Mesendoderm (in vitro differentiated cells): ENCODE measurements at regions not wholly inside any gene's neighbourhood (a gene's known extent, or its start where the extent isn't known, plus 50 kb on each side); places are given as distances from the start of the nearest gene placed in this dataset.

ENCODE experiments used
- DNase-seq: peaks from one replicate; pipeline ENCODE4 v3.0.0; 2013
- H2AK5ac ChIP-seq: 2 replicates; pipeline ENCODE4 v1.6.1; 2013; ENCODE audit warnings: low read length, inconsistent platforms
- H2BK120ac ChIP-seq: 2 replicates; pipeline ENCODE4 v1.6.1; 2013; ENCODE audit warnings: low read depth, mild to moderate bottlenecking, low read length, moderate library complexity, mixed read lengths
- H2BK15ac ChIP-seq: replicated peaks from 2 replicates; pipeline ENCODE4 v1.6.1; 2013; ENCODE audit warnings: low read depth, mild to moderate bottlenecking, moderate library complexity
- H2BK5ac ChIP-seq: 2 replicates; pipeline ENCODE4 v1.6.1; 2013; ENCODE audit warnings: low read length, inconsistent platforms
- H3K18ac ChIP-seq: 2 replicates; pipeline ENCODE4 v1.6.1; 2013; ENCODE audit warnings: mild to moderate bottlenecking, low read length, mixed read lengths
- H3K23ac ChIP-seq: one replicate; pipeline ENCODE4 v1.6.1; 2013; ENCODE audit warnings: low read length
- H3K27ac ChIP-seq: 2 replicates; pipeline ENCODE4 v1.5.1; 2013; ENCODE audit warnings: low read depth, mild to moderate bottlenecking, inconsistent platforms, low read length, moderate library complexity
- H3K27me3 ChIP-seq: 2 replicates; pipeline ENCODE4 v1.6.1; 2013; ENCODE audit warnings: low read length, control low read depth, mild to moderate bottlenecking, inconsistent platforms; ENCODE audit not compliant: insufficient read depth, poor library complexity
- H3K36me3 ChIP-seq: 2 replicates; pipeline ENCODE4 v1.6.1; 2013; ENCODE audit warnings: low read length, inconsistent platforms; ENCODE audit not compliant: control insufficient read depth, insufficient read depth
- H3K4ac ChIP-seq: one replicate; pipeline ENCODE4 v1.6.1; 2013; ENCODE audit warnings: low read depth, mild to moderate bottlenecking, low read length, moderate library complexity
- H3K4me1 ChIP-seq: 2 replicates; pipeline ENCODE4 v1.6.1; 2013; ENCODE audit warnings: low read depth, low read length, inconsistent platforms; ENCODE audit not compliant: control insufficient read depth
- H3K4me2 ChIP-seq: 2 replicates; pipeline ENCODE4 v1.6.1; 2013; ENCODE audit warnings: low read length
- H3K4me3 ChIP-seq: 2 replicates; pipeline ENCODE4 v1.5.1; 2013; ENCODE audit warnings: mild to moderate bottlenecking, low read length
- H3K56ac ChIP-seq: one replicate; pipeline ENCODE4 v1.6.1; 2013; ENCODE audit warnings: low read length
- H3K79me1 ChIP-seq: 2 replicates; pipeline ENCODE4 v1.6.1; 2013; ENCODE audit warnings: low read length, inconsistent platforms
- H3K79me2 ChIP-seq: 2 replicates; pipeline ENCODE4 v1.6.1; 2013; ENCODE audit warnings: mild to moderate bottlenecking, low read length; ENCODE audit not compliant: control insufficient read depth, insufficient read depth
- H3K9ac ChIP-seq: 2 replicates; pipeline ENCODE4 v1.6.1; 2013; ENCODE audit warnings: low read length, inconsistent platforms
- H4K5ac ChIP-seq: one replicate; pipeline ENCODE4 v1.6.1; 2013; ENCODE audit warnings: low read length
- H4K8ac ChIP-seq: one replicate; pipeline ENCODE4 v1.6.1; 2013; ENCODE audit warnings: low read depth, mild to moderate bottlenecking, control low read depth, low read length, moderate library complexity
- WGBS: extraction: QIAGEN DNeasy Blood & Tissue Kit; methylation state at CpG from one replicate; pipeline ENCODE4 v1.1.7; 2013; ENCODE audit warnings: low lambda C conversion rate, missing lambda C conversion rate; ENCODE audit not compliant: insufficient coverage; ENCODE audit errors: extremely low coverage; 5-methylcytosine and 5-hydroxymethylcytosine counted together

DNA sequence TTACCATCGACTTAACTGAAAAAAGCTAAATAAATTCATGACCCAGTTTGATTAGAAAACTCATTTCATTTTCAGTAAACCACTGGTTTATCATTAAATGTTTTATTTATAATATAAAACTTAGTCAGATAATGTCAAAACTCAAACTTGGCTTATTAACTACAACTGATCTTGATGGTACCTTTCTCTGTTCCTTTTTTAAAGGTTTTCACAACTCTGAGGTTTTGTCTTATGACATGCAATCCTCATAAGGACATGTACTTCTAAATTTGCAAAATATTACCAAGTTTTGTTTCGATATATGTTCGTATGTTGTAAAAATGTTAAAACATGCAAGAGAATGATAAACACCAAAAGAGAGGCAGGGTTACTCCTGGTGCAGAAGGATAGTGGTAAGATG is 82.5 kb upstream of the PDE10A start:
- H3K4me2 ChIP-seq, result no peak overlapping the region
- no peak for DNase-seq
- no peak overlapping the region for H3K23ac ChIP-seq
- H2BK120ac ChIP-seq, result no peak overlapping the region
- no peak overlapping the region for H3K9ac ChIP-seq
- 100% methylated on average over 1 of the region's 3 CpGs for WGBS
- no peak overlapping the region for H2AK5ac ChIP-seq
- no peaks in the 10 kb centered on the region for H3K79me1 ChIP-seq
- no peak overlapping the region for H3K56ac ChIP-seq
- H3K27ac ChIP-seq, result no peak overlapping the region
- no peaks in the 10 kb centered on the region for H3K79me2 ChIP-seq
- no peaks in the 10 kb centered on the region for H3K27me3 ChIP-seq
- H3K36me3 ChIP-seq, result no peaks in the 10 kb centered on the region
- no peak overlapping the region for H3K4ac ChIP-seq
- no peak overlapping the region for H2BK15ac ChIP-seq
- H3K18ac ChIP-seq, result no peak overlapping the region
- H4K8ac ChIP-seq, result no peak overlapping the region
- H3K4me3 ChIP-seq, result no peak overlapping the region
- H2BK5ac ChIP-seq, result no peak overlapping the region
- H3K4me1 ChIP-seq, result no peaks in the 10 kb centered on the region
- H4K5ac ChIP-seq, result no peak overlapping the region

- WGBS, result no CpG with 5 or more reads among the region's 1 CpG
- H4K5ac ChIP-seq, result no peak overlapping the region
Measured at GRCh38 chr6:165744555-165745228, 81.7 kb upstream of the PDE10A start.

GRCh38 chr6:165743366-165743898 is 80.4 kb upstream of the PDE10A start:
- Histone ChIP-seq H2AK5ac (no peak overlapping the region), H3K27ac (no peak overlapping the region), H3K79me2 (no peaks in the 10 kb centered on the region), H3K4me1 (no peaks in the 10 kb centered on the region), H2BK120ac (no peak overlapping the region), H3K9ac (no peak overlapping the region), H3K4me2 (no peak overlapping the region), H3K79me1 (no peaks in the 10 kb centered on the region), H3K36me3 (no peaks in the 10 kb centered on the region), H3K4me3 (no peak overlapping the region), H3K56ac (no peak overlapping the region), H2BK5ac (no peak overlapping the region), H2BK15ac (no peak overlapping the region), H3K18ac (no peak overlapping the region), H3K27me3 (no peaks in the 10 kb centered on the region), H3K4ac (no peak overlapping the region), H4K5ac (no peak overlapping the region), H3K23ac (no peak overlapping the region), H4K8ac (no peak overlapping the region)
- DNase-seq, result no peak
- no CpG with 5 or more reads among the region's 6 CpGs for WGBS

More at GRCh38 chr6:165744555-165745228, 81.7 kb upstream of the PDE10A start:
- Histone ChIP-seq H3K18ac (no peak overlapping the region), H3K4me1 (no peaks in the 10 kb centered on the region), H3K79me1 (no peaks in the 10 kb centered on the region), H3K9ac (no peak overlapping the region), H3K36me3 (no peaks in the 10 kb centered on the region), H2AK5ac (no peak overlapping the region), H3K4me3 (no peak overlapping the region), H3K79me2 (no peaks in the 10 kb centered on the region), H3K23ac (no peak overlapping the region), H3K4ac (no peak overlapping the region), H3K56ac (no peak overlapping the region), H2BK15ac (no peak overlapping the region), H4K8ac (no peak overlapping the region), H3K27me3 (no peaks in the 10 kb centered on the region), H2BK5ac (no peak overlapping the region), H3K27ac (no peak overlapping the region), H3K4me2 (no peak overlapping the region), H2BK120ac (no peak overlapping the region)
- no peak for DNase-seq

DNA sequence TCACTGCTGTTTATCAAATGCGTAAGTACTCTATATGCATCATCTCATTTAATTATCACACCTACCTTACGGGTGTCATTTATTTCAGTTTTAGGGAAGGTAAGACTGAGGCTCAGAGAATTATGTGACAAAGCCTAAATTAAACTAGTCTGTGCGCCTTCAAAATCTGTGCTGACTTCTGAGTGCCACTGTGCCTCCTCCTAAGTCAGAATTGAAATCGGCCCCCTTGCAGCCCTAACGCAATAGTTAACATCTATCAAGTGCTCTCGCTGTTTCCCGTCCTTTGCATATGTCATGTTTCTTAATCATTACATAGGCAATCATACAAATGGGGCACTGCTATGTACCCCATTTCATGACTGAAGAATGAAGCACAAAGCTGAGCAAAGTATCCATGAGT is 79.0 kb upstream of the PDE10A start:
- Histone ChIP-seq H3K27ac (no peak overlapping the region), H3K79me1 (no peaks in the 10 kb centered on the region), H4K5ac (no peak overlapping the region), H3K4me3 (no peak overlapping the region), H3K23ac (no peak overlapping the region), H3K56ac (no peak overlapping the region), H3K4me2 (no peak overlapping the region), H3K9ac (no peak overlapping the region), H2BK15ac (no peak overlapping the region), H3K36me3 (no peaks in the 10 kb centered on the region), H2BK120ac (no peak overlapping the region), H3K4me1 (no peaks in the 10 kb centered on the region), H2AK5ac (no peak overlapping the region), H3K18ac (no peak overlapping the region), H3K4ac (no peak overlapping the region), H3K27me3 (no peaks in the 10 kb centered on the region), H3K79me2 (no peaks in the 10 kb centered on the region), H4K8ac (no peak overlapping the region), H2BK5ac (no peak overlapping the region)
- DNase-seq, result no peak
- WGBS, result no CpG with 5 or more reads among the region's 7 CpGs

DNA sequence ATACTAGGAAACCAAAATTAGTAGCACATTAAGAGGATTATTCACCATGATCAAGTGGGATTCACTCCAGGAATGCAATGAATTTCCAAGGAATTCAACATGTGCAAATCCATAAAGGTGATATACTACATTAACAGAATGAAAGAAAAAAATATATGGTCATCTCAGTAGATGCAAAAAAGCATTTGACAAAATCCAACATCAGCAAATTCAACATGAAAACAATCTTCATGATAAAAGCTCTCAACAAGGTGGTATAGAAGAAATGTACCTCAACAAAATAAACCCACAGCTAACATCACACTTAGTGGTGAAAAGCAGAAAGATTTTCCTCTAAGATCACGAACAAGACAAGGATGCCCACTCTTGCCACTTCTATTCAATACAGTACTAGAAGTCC is 74.4 kb upstream of the PDE10A start:
- Histone ChIP-seq H2BK15ac (no peak overlapping the region), H3K27ac (no peak overlapping the region), H2BK120ac (no peak overlapping the region), H3K23ac (no peak overlapping the region), H3K4me3 (no peak overlapping the region), H3K79me2 (no peaks in the 10 kb centered on the region), H3K79me1 (no peaks in the 10 kb centered on the region), H3K4ac (no peak overlapping the region), H2BK5ac (no peak overlapping the region), H3K27me3 (no peaks in the 10 kb centered on the region), H3K56ac (no peak overlapping the region), H2AK5ac (no peak overlapping the region), H3K18ac (no peak overlapping the region), H3K4me1 (no peaks in the 10 kb centered on the region), H4K8ac (no peak overlapping the region), H3K4me2 (no peak overlapping the region), H4K5ac (no peak overlapping the region), H3K9ac (no peak overlapping the region), H3K36me3 (no peaks in the 10 kb centered on the region)
- DNase-seq, result no peak
- WGBS, result no CpG with 5 or more reads among the region's 1 CpG

DNA sequence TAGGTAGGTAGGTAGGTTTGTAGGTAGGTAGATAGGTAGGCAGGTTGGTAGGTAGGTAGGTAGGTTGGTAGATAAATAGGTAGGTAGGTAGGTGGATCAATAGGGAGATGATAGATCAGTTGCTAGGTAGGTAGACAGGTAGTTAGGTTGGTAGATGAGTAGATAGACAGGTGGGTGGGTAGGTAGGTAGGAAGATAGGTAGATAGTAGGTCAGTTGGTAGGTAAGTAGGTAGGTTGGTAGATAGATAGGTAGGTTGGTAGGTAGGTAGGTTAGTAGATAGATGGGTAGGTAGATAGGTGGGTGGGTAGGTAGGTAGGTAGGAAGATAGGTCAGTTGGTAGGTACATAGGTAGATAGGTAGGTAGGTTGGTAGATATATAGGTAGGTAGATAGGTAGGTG is 72.0 kb upstream of the PDE10A start:
- Histone ChIP-seq H3K79me1 (no peaks in the 10 kb centered on the region), H4K8ac (no peak overlapping the region), H3K9ac (no peak overlapping the region), H3K56ac (no peak overlapping the region), H3K23ac (no peak overlapping the region), H3K27me3 (no peaks in the 10 kb centered on the region), H2BK5ac (no peak overlapping the region), H3K4me2 (no peak overlapping the region), H3K4ac (no peak overlapping the region), H3K36me3 (no peaks in the 10 kb centered on the region), H2BK15ac (no peak overlapping the region), H2BK120ac (no peak overlapping the region), H3K79me2 (no peaks in the 10 kb centered on the region), H3K4me3 (no peak overlapping the region), H4K5ac (no peak overlapping the region), H3K4me1 (no peaks in the 10 kb centered on the region), H3K18ac (no peak overlapping the region), H2AK5ac (no peak overlapping the region), H3K27ac (no peak overlapping the region)
- DNase-seq, result no peak
